ENCODE measurements at regions not wholly inside any gene's neighbourhood (a gene's known extent, or its start where the extent isn't known, plus 50 kb on each side); places are given as distances from the start of the nearest gene placed in this dataset.

DNA sequence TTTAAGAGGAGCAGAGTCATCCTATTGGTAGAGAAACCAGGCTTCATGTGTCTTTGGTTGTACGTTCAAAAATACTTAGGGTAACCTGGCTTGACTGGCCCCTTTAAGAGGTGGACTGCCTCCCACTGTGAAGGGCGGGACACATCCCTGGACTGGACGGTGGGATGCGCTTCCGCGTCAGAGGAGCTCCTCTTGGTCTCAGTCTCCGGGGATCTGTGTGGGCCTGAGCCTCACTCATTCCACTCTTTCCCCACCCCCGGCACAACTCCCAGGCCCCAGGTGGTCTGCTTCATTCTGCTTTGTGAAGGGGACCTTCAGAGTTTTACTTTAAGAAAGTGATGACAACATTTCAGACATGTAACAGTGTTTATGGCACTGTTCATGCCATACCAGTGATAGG lies 601.1 kb downstream of the IRX1 start:
- intact Hi-C loops (cut with DNase I), result no loop called here
- ATAC-seq (peak in 1 of 2 donors; percentile 81), DNase-seq (no peak)

DNA sequence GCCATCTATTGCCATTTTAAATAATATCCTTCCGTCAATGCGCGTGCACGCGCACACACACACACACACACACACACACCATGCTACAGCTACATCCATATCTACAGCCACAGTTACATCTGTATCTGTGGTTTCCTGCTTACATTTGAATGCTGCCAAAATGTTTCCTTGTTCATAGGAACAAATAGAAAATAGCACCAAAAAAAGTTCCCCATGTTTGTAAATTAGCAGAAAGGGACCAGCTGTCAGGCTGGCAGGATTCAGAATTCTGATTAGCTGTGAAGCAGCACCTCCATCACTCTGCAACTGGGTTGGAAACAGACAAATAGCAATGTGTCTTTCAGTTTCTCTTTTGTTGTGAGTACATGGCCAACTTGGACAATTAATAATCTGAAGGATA lies 601.5 kb downstream of the IRX1 start:
- ATAC-seq, result peak; percentile 19 to 26
- intact Hi-C loops (cut with DNase I), result no loop called here
- DNase-seq, result no peak

DNA sequence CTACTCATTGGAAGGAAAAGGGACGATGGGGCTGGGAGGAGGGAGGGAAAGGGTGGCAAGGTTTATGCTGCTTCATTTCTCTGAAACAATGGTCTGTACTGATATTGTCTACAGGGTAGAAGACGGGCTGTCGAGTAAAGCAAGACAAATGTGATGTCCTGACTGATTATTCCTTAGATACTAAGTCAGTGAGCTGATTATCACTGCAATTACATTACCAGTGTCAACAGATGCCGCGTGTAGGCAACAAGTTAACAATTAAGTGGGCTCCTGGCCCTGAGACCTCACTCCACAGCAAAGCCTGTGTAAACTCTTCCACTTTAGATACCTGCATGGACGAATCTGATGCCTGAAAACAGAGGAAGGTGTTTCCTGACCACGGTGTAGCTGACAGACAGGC lies 602.8 kb downstream of the IRX1 start:
- intact Hi-C loops (cut with DNase I), result no loop called here
- no peak for ATAC-seq
- DNase-seq, result no peak

DNA sequence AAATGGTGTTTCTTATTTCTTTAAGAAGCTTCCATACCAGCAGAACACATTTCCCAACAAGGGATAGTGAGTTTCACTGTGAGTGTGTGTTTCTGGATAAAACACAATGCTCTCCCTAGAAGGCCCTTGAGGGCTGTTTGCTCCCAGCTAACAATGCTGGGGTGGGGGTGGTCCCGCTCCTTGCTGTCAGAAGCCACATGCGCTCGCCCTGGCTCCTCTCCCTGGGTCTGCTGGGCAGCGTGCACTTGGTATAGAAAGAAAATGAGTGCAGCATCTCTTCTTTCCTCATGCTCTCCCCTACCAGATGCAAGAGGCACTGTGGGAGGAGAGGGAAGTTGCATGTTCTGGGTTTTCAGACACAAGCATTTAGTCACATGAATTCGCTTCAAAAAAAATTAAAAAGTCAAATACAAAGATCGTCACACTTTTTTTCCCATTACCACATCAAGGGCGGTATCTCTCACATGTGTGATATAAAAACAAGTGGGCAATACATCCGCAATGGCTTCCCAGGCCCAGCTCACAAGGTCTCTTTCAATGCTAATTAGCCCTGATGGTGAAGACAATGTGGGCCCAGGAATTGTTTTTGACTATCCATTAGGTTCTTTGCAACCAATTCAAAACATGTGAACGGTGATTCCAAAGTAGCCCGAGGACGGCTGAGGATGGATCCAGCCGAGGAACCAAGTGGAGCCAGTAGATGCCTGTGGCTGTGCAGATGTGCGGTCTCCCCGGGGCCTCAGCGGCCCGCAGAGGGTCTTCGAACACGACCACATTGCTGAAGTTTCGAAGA lies 603.6 kb downstream of the IRX1 start:
- intact Hi-C loops (cut with DNase I), result no loop called here
- no peak for DNase-seq
- no peak for ATAC-seq

DNA sequence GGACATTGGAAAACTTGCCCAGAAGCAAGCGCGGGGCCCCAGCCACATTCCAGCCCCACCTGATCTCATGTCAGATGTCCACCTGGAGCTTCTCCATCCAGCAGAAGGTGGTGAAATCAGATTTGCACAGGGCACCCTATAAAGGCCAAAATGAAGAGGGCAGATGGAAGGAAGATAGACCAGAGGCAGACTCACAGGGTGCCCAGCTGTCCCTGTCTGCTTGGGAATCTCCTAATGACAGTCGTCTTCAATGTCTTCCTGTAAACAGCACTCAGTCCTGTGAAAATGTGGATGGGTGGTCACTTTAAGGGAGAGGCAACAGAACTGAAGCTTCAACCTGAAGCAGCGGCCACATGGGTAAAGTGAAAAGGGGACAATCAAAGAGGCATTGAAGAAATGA lies 607.5 kb downstream of the IRX1 start:
- DNase-seq (no peak), ATAC-seq (no peak)
- intact Hi-C loops (cut with DNase I), result no loop called here

DNA sequence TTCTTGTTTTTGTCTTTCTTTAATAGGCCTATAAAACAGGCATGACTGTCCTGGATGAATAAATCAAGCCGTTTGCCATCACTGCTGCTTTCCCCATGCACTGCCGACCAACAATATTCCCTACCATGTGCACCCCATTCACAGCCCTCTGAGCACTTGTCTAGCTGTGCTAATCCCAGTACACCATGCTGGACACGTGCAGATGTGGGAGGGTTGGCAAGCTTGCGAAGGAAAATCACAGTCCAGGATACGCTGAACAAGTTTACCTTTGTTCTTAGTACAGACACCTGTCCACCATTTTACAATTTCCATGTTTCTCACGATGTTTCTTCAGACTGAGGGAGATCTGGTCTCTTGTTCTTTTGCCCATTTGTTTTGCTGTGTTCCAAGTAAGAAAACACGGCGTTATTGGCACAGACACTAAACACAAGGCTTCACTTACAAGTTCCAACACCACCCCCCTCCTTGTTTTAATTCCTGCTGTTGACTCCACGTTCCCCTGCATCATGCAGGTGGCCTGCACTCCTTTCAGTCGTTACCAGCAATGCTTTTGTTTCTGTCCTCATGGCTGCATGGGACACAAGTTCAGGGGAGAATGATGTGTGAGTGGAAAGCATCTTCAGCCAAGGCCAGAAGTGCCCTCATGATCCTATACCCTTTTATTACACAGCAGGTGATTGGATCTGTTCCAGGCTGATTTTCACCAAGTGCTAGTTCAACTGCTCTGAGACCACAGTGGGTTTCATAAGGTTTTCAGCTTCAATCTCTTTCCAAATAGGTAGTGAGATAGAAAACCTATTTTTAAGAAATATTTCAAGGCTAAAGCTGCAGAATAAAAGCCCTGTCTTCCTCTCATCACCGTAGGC lies 608.9 kb downstream of the IRX1 start:
- DNase-seq, result no peak
- ATAC-seq, result no peak
- intact Hi-C loops (cut with DNase I), result no loop called here

DNA sequence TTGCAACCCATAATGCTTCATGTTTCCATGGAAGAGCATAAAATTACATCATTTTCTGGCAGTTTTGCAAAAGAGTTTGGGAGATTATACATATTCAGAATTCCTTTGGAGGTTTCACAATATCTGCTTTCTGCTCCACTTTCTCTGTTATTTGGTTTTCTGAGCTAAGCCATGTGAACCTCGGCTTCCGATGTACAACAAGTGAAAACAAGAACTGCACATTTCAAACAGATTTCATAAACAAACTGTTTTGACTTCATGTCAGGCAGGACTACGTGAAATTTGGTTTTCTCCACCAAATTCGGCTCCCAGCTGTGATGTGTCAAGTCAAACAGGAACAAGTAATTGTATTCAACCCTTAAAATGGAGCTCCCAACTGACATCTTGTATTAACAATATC lies 609.8 kb downstream of the IRX1 start:
- ATAC-seq, result peak; percentile 61 to 65
- intact Hi-C loops (cut with DNase I), result no loop called here
- DNase-seq, result no peak

DNA sequence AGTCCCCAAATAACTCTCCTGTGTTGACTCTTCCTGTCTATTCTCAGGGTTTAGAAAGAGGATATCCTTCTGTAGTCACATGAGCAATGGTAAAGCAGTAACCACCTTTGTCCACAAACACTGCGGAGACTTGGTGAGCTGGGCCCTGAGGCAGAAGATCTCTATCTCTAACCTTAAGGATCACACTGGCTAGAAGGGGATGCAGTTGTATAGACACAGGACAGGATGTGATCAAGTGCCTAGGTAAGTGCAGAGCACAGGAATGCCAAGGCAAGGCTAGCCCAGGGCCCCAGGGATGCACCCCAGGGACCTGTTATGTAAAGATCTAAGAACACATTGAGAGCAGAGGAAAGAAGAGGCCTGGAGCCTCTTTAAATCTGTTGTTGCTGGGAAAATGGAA lies 610.5 kb downstream of the IRX1 start:
- no peak for ATAC-seq

DNA sequence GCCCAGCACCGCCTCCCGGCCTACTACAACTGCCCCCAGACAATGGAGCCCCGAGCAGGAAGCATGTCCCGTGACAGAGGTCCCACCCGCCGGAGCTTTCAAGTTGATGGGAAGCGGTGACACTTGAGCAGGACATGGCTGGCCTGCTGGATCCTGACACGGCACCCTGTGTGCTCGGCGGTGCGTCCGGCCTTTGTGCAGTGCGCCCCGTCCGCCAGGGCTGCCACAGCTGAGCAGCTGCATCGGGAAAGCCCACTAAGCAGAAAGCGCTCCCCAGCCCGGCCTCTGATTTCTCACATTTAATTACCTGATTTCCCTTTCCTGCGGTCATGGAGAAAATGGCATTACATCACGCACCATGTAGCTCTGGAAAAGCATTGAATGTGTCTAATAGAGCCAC lies 611.9 kb downstream of the IRX1 start:
- intact Hi-C loops (cut with DNase I), result no loop called here
- DNase-seq (no peak), ATAC-seq (no peak)

More for the DNA sequence above, 610.5 kb downstream of the IRX1 start:
- no peak for DNase-seq
- intact Hi-C loops (cut with DNase I), result no loop called here

DNA sequence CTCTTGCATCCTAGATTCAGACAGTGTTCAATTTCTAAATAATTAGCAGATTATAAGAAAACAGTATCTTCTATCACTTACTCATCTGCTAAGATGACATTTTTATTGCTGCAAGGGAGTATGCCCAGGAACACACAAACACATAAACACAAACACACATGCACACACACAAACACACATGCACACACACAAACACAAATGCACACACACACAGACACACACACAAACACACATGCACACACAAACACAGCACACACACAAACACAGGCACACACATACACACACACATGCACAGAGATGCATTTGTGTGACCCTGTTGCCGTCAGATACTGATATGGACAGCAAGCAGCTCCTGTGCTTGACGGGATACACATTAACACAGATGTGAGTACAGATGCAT lies 612.9 kb downstream of the IRX1 start:
- intact Hi-C loops (cut with DNase I), result no loop called here
- DNase-seq (no peak), ATAC-seq (no peak)

DNA sequence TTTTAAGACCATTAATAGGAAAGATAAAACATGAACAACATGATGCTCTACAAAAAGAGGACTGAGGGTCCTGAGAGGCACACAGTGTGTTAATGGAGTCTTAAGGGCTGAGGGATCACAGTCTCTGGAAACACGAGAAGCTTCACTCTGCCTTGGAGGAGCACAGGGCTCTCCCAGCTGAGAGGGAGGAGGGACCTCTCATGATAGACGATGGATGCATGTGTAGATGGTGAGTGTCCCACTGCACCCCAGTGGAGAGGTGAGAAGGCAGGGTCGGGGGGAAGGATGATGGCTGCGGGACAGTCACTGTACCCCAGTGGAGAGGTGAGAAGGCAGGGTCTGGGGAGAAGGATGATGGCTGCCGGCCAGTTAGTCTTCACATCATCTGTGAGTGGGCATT lies 613.4 kb downstream of the IRX1 start:
- no peak for ATAC-seq
- intact Hi-C loops (cut with DNase I), result no loop called here
- DNase-seq, result no peak

DNA sequence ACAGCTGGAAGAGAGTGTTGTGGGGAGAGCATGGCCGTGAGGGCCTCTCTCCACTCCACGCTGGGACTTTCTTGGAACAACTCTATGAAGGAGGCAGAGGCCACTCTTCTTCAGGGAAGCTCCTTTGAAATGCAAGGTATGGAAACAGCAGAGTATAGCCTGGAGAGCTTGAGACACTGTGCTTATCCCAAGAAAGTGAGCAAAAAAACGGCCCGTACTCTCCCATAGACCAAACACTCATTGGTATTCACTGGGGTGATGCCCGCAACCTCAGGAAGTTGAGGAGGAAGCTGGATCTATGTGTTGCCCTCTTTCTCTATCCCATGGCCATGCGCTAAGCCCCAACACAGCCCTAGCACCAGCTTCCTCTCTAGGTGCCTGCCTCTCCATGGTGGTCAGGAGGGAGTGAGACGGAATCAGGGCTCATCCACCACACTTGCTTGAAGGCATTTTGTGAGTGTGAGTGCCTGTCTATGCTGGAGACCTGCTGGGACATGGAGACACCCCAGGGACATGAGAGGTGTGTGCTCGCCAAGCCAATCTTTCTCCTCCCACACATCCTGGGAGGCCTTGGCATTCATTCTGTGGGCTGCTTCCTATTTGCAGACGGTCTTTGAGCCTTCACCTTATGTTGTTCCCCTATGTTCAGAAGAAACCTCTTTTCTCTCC lies 616.6 kb downstream of the IRX1 start:
- no peak for ATAC-seq
- intact Hi-C loops (cut with DNase I), result no loop called here
- DNase-seq, result no peak

DNA sequence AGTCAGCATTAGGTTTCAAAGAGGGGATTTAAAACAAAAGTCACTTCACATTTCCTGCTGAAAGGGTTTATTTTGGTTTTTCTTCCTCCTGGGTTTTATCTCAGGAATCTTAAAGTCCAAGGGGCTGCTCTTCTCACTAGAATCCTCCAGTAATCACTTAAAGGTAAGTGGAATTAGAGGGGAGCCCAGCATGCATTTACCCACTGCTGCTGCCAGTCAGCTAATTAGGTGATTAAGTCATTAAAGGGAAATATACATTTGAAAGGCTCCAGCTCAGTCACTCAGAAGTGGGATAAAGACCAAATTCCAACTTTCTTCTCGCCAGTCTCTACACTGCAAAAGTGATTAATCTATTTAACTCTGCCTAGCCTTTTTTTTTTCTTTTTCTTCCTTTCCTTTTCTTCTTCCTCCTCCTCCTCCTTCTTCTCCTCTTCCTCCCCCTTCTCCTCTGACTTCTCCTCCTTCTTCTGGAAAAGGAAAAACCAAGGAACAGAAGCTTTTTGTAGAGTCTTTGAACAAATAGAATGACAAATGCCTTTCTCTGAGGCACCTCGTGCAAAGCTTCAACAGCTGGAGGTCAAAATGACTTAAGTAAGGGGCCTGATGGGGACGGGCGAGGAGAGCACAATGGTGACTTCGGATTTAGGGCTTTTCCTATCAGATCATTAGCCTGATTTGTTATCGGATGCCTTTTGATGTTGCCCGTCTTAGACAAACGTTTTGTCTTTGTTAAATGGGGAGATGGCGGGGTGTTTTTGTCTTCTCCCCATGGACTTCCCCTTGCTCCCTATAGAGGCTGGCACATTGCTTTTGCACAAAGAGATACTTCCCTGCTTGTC lies 617.6 kb downstream of the IRX1 start:
- DNase-seq (no peak), ATAC-seq (no peak)
- intact Hi-C loops (cut with DNase I), result no loop called here

DNA sequence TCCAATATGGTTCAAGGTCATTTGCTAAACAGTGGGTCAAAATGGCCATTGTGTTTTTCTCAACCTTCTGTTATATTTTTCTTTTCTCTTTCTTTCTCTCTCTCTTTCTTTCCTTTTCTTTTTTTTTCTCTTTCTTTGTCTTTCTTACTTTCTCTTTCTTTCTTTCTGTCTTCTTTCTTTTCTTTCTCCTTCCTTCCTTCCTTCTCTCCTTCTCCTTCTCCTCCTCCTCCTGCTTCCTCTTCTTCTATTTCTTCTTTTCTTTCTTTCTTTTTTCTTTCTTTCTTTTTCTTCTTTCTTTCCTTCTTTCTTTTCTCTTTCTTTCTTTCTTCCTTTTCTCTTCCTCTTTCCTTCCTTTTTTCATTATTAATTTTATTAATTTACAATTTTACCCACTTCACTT lies 619.5 kb downstream of the IRX1 start:
- intact Hi-C loops (cut with DNase I), result no loop called here

DNA sequence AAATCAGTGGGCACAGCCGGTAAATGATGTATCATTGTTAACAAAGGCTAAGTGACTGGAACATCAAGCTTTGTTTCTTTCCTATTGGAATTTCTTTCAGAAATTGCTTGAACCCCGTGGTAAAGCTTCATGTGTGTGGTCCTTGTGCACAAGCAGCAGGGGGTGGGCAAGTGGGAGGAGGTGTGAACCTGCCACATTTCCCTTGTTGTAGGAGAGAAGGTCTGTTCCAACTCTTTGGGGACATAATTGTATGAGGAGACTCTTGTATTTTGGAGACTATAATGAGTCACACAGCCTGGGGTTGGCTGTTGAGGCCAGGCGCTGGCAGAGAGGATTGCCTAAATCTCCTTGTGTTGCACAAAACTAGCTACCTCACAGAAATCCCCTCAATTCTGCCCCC lies 620.5 kb downstream of the IRX1 start:
- DNase-seq (no peak), ATAC-seq (no peak)
- intact Hi-C loops (cut with DNase I), result no loop called here

More for the DNA sequence above, 619.5 kb downstream of the IRX1 start:
- DNase-seq, result no peak
- no peak for ATAC-seq

DNA sequence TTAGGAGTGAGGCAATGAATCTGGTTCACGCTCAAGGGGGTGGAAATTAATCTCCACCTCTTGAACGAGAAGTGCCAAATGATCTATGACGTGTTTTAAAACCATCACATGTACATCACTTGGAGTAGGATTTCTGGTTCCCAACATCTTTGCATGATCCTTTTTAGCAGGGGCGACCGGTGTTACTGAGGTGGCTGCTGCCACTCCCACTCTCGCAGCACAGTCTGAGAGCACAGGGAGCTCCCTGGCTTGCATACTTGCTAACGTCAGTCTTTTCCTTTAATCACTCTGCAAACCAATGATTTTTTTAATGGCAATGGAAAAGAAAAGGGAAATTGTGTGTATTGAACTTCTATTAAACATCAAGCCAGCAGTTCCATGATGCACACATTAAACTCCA lies 624.4 kb downstream of the IRX1 start:
- intact Hi-C loops (cut with DNase I), result no loop called here
- ATAC-seq (no peak), DNase-seq (no peak)

DNA sequence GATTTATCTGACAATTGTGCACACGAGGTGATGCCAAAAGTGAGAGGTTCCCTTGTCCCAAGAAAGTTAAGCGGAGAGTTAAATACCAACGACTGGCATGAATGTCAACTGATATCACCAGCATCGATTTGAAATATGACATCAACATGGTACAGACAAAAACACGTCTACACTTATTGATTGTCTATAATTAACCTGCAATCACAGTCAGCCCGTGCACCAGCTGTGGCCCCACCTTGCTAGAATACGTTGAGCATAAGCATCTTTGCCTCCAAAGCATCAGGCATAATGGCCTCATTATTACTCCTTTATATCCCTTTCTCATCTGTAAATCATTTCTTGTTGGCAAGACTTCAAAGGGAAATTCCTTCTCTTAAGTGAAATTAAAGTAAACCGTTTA lies 625.4 kb downstream of the IRX1 start:
- intact Hi-C loops (cut with DNase I), result no loop called here
- ATAC-seq (no peak), DNase-seq (no peak)

DNA sequence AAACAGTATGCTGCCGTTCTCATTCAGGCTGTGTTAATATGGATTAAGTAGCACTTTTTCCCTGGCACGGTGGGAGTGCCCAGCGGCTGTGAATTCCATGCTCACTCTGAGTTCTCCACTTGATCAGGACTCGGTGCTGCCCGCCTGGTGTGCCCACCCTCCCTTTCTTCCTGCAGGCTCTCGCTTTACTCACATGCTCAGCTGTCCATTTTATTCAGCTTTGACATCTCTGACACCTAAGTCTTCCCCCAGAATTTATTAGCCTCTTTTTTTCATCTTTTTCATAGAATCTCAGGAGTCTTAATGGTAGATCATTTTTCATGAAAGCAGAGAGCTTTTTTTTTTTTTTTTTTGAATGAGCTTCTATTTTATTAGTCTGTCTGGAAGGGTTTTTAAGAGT lies 626.5 kb downstream of the IRX1 start:
- no peak for ATAC-seq
- intact Hi-C loops (cut with DNase I), result no loop called here
- DNase-seq, result no peak

DNA sequence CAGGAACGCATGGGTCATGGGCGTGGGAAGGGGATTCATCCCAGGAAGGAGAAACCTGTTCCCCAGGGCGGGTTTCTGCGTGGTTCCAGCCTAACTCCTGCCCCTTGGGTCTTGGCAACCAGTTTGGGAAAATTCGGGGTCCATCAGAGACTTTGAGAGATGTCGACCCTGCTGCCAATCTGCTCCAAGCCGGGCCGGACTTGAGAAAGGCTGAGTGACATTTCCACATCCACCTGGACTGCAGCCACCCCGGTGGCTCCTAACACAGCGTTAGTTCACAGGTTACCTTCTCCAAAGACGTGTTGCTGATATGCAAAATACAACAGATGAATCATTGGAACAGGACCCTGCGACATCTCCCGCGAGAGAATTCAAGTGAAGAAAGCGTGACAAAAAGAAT lies 627.2 kb downstream of the IRX1 start:
- intact Hi-C loops (cut with DNase I), result no loop called here
- no peak for DNase-seq
- ATAC-seq, result no peak
